Panc1 (cell line): ENCODE measurements at regions not wholly inside any gene's neighbourhood (a gene's known extent, or its start where the extent isn't known, plus 50 kb on each side); places are given as distances from the start of the nearest gene placed in this dataset.

Experiments used
- ATAC-seq: fragments of 200-7000 bp; cut with Tn5 transposase; 2 replicates; pipeline ENCODE4 v1.9.1; 2020; ENCODE audit warnings: mild to moderate bottlenecking, moderate library complexity
- BruUV-seq: library from RNA; stranded (reverse); fragments of 400-500 nt; replicated peaks from 2 replicates; lab custom pipeline; 2021; lab: Mats Ljungman, UMichigan
- CTCF ChIA-PET: fragments of 300-600 bp; sonication (Branson Sonifier 250); formaldehyde crosslinking; loops from one replicate; lab custom pipeline; 2022; ENCODE audit warnings: antibody characterized with exemption; lab: Charles Lee
- POLR2A ChIA-PET: fragments of 300-600 bp; sonication (Branson Sonifier 250); formaldehyde crosslinking; loops from one replicate; lab custom pipeline; 2022; ENCODE audit warnings: antibody characterized with exemption; lab: Charles Lee
- DNase-seq: peaks from one replicate; pipeline ENCODE4 v3.0.0-alpha.2; 2010; ENCODE audit warnings: low read depth, low spot score
- H3K27ac ChIP-seq: 2 replicates; pipeline ENCODE4 v1.5.1; 2011; ENCODE audit warnings: mild to moderate bottlenecking, low read length, inconsistent platforms
- H3K27me3 ChIP-seq: fragments of 200-500 bp; sonication (Bioruptor generic); 2 replicates; pipeline ENCODE4 v1.6.0; 2014; ENCODE audit warnings: low read length, inconsistent platforms; ENCODE audit not compliant: control insufficient read depth, insufficient read depth
- H3K36me3 ChIP-seq: fragments of 200-500 bp; sonication (Bioruptor generic); 2 replicates; pipeline ENCODE4 v1.5.1; 2014; ENCODE audit warnings: inconsistent platforms, mild to moderate bottlenecking, low read length, moderate library complexity; ENCODE audit not compliant: control insufficient read depth, insufficient read depth
- H3K4me1 ChIP-seq: 2 replicates; pipeline ENCODE4 v1.5.1; 2011; ENCODE audit warnings: inconsistent platforms, mild to moderate bottlenecking, low read length, moderate library complexity; ENCODE audit not compliant: control insufficient read depth, insufficient read depth
- H3K4me3 ChIP-seq, 2 experiments: 2 replicates each; pipeline ENCODE4 v1.5.1; 2011 to 2012; ENCODE audit warnings: low read depth in 2 of 2, low read length in 2 of 2, mild to moderate bottlenecking in 2 of 2, inconsistent platforms in 1 of 2, moderate library complexity in 1 of 2
- H3K9me3 ChIP-seq: fragments of 200-500 bp; sonication (Bioruptor generic); 2 replicates; pipeline ENCODE4 v1.5.1; 2014; ENCODE audit warnings: low read depth, mild to moderate bottlenecking, inconsistent platforms, low read length, moderate library complexity; ENCODE audit not compliant: control insufficient read depth, insufficient read depth
- POLR2AphosphoS5 ChIP-seq: IDR thresholded peaks from 2 replicates; pipeline ENCODE4 v1.6.1; 2012; ENCODE audit warnings: mild to moderate bottlenecking, low read depth, low read length, moderate library complexity
- SIN3A ChIP-seq: IDR thresholded peaks from 2 replicates; pipeline ENCODE4 v1.6.1; 2012; ENCODE audit warnings: low read depth, mild to moderate bottlenecking, low read length, moderate library complexity, borderline replicate concordance; ENCODE audit not compliant: insufficient read depth
- TCF7L2 ChIP-seq: IDR thresholded peaks from 2 replicates; pipeline ENCODE4 v1.6.1; 2011; ENCODE audit warnings: mild to moderate bottlenecking, low read depth, low read length, inconsistent platforms
- in situ Hi-C: cut with HindIII; loops from 2 replicates; pipeline ENCODE4 v1.10.0; 2016; ENCODE audit warnings: low sequenced_read_pairs, low pct_unique_long_range_greater_than_20kb
- intact Hi-C: fragments of 100-400 bp; cut with micrococcal nuclease; formaldehyde crosslinking; loops from one replicate; pipeline ENCODE4 v1.10.0; 2022; ENCODE audit not compliant: unreplicated experiment
- TF ChIP-seq, protein P1 (sequence below), 2 experiments: IDR thresholded peaks; 2 replicates each; pipeline ENCODE4 v1.6.1; 2011 to 2012; ENCODE audit warnings: low read depth in 2 of 2, control low read depth in 1 of 2, low read length in 1 of 2, mild to moderate bottlenecking in 1 of 2, moderate library complexity in 1 of 2; ENCODE audit not compliant: insufficient read depth in 1 of 2
- TF ChIP-seq, protein P2 (sequence below): fragments of 450-650 bp; IDR thresholded peaks from 2 replicates; pipeline ENCODE4 v1.5.1; 2017; ENCODE audit warnings: mild to moderate bottlenecking

DNA sequence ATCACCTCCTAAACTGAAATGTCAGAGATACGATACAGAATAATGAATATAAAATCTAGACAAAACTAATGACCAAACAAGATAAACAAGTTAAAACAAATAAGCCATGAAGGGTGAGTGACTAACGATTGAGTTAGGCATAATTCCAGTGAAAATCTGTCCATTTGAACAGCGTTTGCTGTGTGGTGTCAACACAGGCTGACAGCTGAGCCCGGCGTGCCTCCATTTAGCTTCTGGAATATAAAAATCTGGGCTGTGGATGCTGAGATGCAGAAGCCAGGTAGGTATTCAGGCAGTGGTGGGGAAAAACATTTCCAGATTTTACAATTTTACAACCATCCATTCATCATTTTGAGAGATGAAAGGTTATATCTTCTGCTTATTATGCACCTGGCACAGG lies 2041.4 kb upstream of the CELF4 start:
- Histone ChIP-seq H3K9me3 (no peaks in the 10 kb centered on the region), H3K36me3 (no peaks in the 10 kb centered on the region; the same call in 1 of the 2 replicates), H3K4me3 (no peak overlapping the region), H3K27me3 (no peaks in the 10 kb centered on the region), H3K4me1 (no peaks in the 10 kb centered on the region), H3K27ac (no peak overlapping the region)
- ChIA-PET CTCF (no interaction called here), POLR2A (no interaction called here)
- no TSS peak for BruUV-seq
- DNase-seq (no peak), ATAC-seq (no peak)
- intact Hi-C loops: no loop called here
- TF ChIP-seq, protein P1, sequence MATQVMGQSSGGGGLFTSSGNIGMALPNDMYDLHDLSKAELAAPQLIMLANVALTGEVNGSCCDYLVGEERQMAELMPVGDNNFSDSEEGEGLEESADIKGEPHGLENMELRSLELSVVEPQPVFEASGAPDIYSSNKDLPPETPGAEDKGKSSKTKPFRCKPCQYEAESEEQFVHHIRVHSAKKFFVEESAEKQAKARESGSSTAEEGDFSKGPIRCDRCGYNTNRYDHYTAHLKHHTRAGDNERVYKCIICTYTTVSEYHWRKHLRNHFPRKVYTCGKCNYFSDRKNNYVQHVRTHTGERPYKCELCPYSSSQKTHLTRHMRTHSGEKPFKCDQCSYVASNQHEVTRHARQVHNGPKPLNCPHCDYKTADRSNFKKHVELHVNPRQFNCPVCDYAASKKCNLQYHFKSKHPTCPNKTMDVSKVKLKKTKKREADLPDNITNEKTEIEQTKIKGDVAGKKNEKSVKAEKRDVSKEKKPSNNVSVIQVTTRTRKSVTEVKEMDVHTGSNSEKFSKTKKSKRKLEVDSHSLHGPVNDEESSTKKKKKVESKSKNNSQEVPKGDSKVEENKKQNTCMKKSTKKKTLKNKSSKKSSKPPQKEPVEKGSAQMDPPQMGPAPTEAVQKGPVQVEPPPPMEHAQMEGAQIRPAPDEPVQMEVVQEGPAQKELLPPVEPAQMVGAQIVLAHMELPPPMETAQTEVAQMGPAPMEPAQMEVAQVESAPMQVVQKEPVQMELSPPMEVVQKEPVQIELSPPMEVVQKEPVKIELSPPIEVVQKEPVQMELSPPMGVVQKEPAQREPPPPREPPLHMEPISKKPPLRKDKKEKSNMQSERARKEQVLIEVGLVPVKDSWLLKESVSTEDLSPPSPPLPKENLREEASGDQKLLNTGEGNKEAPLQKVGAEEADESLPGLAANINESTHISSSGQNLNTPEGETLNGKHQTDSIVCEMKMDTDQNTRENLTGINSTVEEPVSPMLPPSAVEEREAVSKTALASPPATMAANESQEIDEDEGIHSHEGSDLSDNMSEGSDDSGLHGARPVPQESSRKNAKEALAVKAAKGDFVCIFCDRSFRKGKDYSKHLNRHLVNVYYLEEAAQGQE (IDR thresholded peaks at IDR 0.05; ENCODE audit: insufficient read depth in 1 of 2, low read depth in 2 of 2, low read length in 1 of 2): no peak
- TF ChIP-seq, protein P2, sequence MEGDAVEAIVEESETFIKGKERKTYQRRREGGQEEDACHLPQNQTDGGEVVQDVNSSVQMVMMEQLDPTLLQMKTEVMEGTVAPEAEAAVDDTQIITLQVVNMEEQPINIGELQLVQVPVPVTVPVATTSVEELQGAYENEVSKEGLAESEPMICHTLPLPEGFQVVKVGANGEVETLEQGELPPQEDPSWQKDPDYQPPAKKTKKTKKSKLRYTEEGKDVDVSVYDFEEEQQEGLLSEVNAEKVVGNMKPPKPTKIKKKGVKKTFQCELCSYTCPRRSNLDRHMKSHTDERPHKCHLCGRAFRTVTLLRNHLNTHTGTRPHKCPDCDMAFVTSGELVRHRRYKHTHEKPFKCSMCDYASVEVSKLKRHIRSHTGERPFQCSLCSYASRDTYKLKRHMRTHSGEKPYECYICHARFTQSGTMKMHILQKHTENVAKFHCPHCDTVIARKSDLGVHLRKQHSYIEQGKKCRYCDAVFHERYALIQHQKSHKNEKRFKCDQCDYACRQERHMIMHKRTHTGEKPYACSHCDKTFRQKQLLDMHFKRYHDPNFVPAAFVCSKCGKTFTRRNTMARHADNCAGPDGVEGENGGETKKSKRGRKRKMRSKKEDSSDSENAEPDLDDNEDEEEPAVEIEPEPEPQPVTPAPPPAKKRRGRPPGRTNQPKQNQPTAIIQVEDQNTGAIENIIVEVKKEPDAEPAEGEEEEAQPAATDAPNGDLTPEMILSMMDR: no peak
- TF ChIP-seq SIN3A (no peak), TCF7L2 (no peak), POLR2AphosphoS5 (no peak)
- in situ Hi-C loops: no loop called here

DNA sequence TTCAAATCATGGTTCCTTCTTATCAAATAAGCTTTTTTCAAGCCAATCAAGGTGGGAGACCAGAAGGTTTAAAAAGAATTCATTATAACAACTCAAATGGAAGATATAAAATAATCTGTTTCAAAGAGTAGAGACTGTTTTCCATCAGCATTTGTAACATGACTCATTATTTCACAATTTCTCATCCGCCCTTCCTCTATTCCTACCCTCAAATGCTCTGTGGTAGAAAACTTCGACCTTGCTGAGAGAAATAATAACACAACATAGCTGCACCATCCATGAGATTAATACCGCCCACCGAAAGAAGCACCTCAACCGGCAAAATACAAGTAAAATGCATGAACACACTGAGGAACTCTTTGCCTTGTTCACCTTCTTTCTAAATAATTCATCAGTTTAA lies 2039.2 kb upstream of the CELF4 start:
- H3K27me3 ChIP-seq: no peaks in the 10 kb centered on the region
- H3K27ac ChIP-seq: no peak overlapping the region
- ATAC-seq: no peak
- H3K36me3 ChIP-seq: no peaks in the 10 kb centered on the region; the same call in 1 of the 2 replicates
- no TSS peak for BruUV-seq
- H3K4me3 ChIP-seq: no peak overlapping the region
- no peaks in the 10 kb centered on the region for H3K9me3 ChIP-seq
- H3K4me1 ChIP-seq: no peaks in the 10 kb centered on the region
- POLR2A ChIA-PET: no interaction called here
- DNase-seq: no peak
- TF ChIP-seq POLR2AphosphoS5 (no peak), SIN3A (no peak), TCF7L2 (no peak)
- TF ChIP-seq, protein P2: no peak
- TF ChIP-seq, protein P1 (IDR thresholded peaks at IDR 0.05; ENCODE audit: insufficient read depth in 1 of 2, low read depth in 2 of 2, low read length in 1 of 2): no peak
- in situ Hi-C loops: no loop called here
- intact Hi-C loops: no loop called here
- CTCF ChIA-PET: no interaction called here
